PFSK-1 (cell line): ENCODE measurements at regions not wholly inside any gene's neighbourhood (a gene's known extent, or its start where the extent isn't known, plus 50 kb on each side); places are given as distances from the start of the nearest gene placed in this dataset.

Source experiments
- FOXP2 ChIP-seq: optimal IDR thresholded peaks from 2 replicates; pipeline ENCODE3; 2011; ENCODE audit warnings: borderline replicate concordance, control low read depth, inconsistent platforms; ENCODE audit not compliant: insufficient read depth; ENCODE audit errors: extremely low read length, extremely low read depth
- POLR2AphosphoS5 ChIP-seq: IDR thresholded peaks from 2 replicates; pipeline ENCODE4 v1.6.1; 2012; ENCODE audit warnings: low read depth, mild to moderate bottlenecking, control low read depth, low read length, moderate library complexity
- REST ChIP-seq, 2 experiments: IDR thresholded peaks; 2 replicates each; pipeline versions ENCODE4 v1.6.1 to v1.8.0; 2011 to 2012; ENCODE audit warnings: low read depth in 2 of 2, low read length in 2 of 2, control low read depth in 1 of 2, inconsistent platforms in 1 of 2, mild to moderate bottlenecking in 1 of 2, moderate library complexity in 1 of 2; ENCODE audit not compliant: insufficient read depth in 1 of 2
- SIN3A ChIP-seq: IDR thresholded peaks from 2 replicates; pipeline ENCODE4 v1.6.1; 2012; ENCODE audit warnings: mild to moderate bottlenecking, low read length, moderate library complexity, borderline replicate concordance; ENCODE audit not compliant: insufficient read depth
- TAF1 ChIP-seq: IDR thresholded peaks from 2 replicates; pipeline ENCODE4 v1.6.1; 2012; ENCODE audit warnings: low read length, control low read depth, borderline replicate concordance; ENCODE audit not compliant: insufficient read depth

- TF ChIP-seq FOXP2 = peak; percentile 52
- TF ChIP-seq SIN3A = no peak
Observed at GRCh38 chr10:61588770-61589211, 73.9 kb upstream of the CABCOCO1 start.

- TF ChIP-seq SIN3A (no peak), REST (IDR thresholded peaks at IDR 0.05; ENCODE audit: insufficient read depth in 1 of 2, low read depth in 2 of 2, low read length in 2 of 2) (no peak), FOXP2 (no peak), TAF1 (no peak), POLR2AphosphoS5 (no peak)
Observed at GRCh38 chr10:61586829-61587228, 75.9 kb upstream of the CABCOCO1 start.

GRCh38 chr10:61580608-61581007 is 82.1 kb upstream of the CABCOCO1 start:
- no peak for TF ChIP-seq SIN3A
- no peak for TF ChIP-seq REST (IDR thresholded peaks at IDR 0.05; ENCODE audit: insufficient read depth in 1 of 2, low read depth in 2 of 2, low read length in 2 of 2)

GRCh38 chr10:61567729-61568128 is 95.0 kb upstream of the CABCOCO1 start:
- TF ChIP-seq POLR2AphosphoS5 = no peak
- no peak for TF ChIP-seq REST (IDR thresholded peaks at IDR 0.05; ENCODE audit: insufficient read depth in 1 of 2, low read depth in 2 of 2, low read length in 2 of 2)
- TF ChIP-seq TAF1 = no peak
- no peak for TF ChIP-seq SIN3A
- no peak for TF ChIP-seq FOXP2

GRCh38 chr10:61565819-61566560 is 96.7 kb upstream of the CABCOCO1 start:
- no peak for TF ChIP-seq POLR2AphosphoS5
- no peak for TF ChIP-seq SIN3A
- TF ChIP-seq TAF1 = no peak
- TF ChIP-seq FOXP2 = no peak
- TF ChIP-seq REST (IDR thresholded peaks at IDR 0.05; ENCODE audit: insufficient read depth in 1 of 2, low read depth in 2 of 2, low read length in 2 of 2) = no peak
